GM23338 (cell line): ENCODE measurements at regions not wholly inside any gene's neighbourhood (a gene's known extent, or its start where the extent isn't known, plus 50 kb on each side); places are given as distances from the start of the nearest gene placed in this dataset.

Experiments
- ATAC-seq: fragments of 200-7000 bp; cut with Tn5 transposase; 3 replicates; pipeline ENCODE4 v1.9.1; 2020
- DNase-seq: peaks from one replicate; pipeline ENCODE4 v3.0.0-alpha.2; 2015; ENCODE audit warnings: low spot score
- H2AFZ ChIP-seq: fragments of 200-600 bp; sonication (generic); 2 replicates; pipeline ENCODE4 v1.8.0; 2016; ENCODE audit warnings: antibody characterized with exemption, mild to moderate bottlenecking, moderate library complexity
- H3F3A ChIP-seq: fragments of 200-600 bp; sonication (generic); replicated peaks from 2 replicates; pipeline ENCODE4 v1.8.0; 2017; ENCODE audit warnings: antibody characterized with exemption, mixed run types, low read depth
- H3K27ac ChIP-seq: fragments of 200-600 bp; sonication (generic); 2 replicates; pipeline ENCODE4 v1.6.1; 2016; ENCODE audit warnings: low read depth
- H3K27me3 ChIP-seq: fragments of 200-600 bp; sonication (generic); 2 replicates; pipeline ENCODE4 v1.8.0; 2016; ENCODE audit warnings: mild to moderate bottlenecking, mixed run types, moderate library complexity; ENCODE audit not compliant: insufficient read depth
- H3K36me3 ChIP-seq: fragments of 200-600 bp; sonication (generic); 2 replicates; pipeline ENCODE4 v1.8.0; 2016; ENCODE audit warnings: mild to moderate bottlenecking; ENCODE audit not compliant: insufficient read depth
- H3K4me1 ChIP-seq: fragments of 200-600 bp; sonication (generic); 2 replicates; pipeline ENCODE4 v1.8.0; 2016; ENCODE audit warnings: mild to moderate bottlenecking, moderate library complexity; ENCODE audit not compliant: insufficient read depth
- H3K4me2 ChIP-seq: fragments of 200-600 bp; sonication (generic); 2 replicates; pipeline ENCODE4 v1.7.1; 2017; ENCODE audit warnings: mixed run types
- H3K4me3 ChIP-seq: fragments of 200-600 bp; sonication (generic); 2 replicates; pipeline ENCODE4 v1.6.1; 2016; ENCODE audit warnings: mixed run types
- H3K79me2 ChIP-seq: fragments of 200-600 bp; sonication (generic); replicated peaks from 2 replicates; pipeline ENCODE4 v1.8.0; 2017; ENCODE audit warnings: mild to moderate bottlenecking; ENCODE audit not compliant: insufficient read depth
- H3K9me2 ChIP-seq: fragments of 200-600 bp; sonication (generic); 2 replicates; pipeline ENCODE4 v1.8.0; 2017; ENCODE audit not compliant: insufficient read depth
- H4K20me1 ChIP-seq: fragments of 200-600 bp; sonication (generic); replicated peaks from 2 replicates; pipeline ENCODE4 v1.8.0; 2017; ENCODE audit warnings: mild to moderate bottlenecking; ENCODE audit not compliant: insufficient read depth
- H3K27ac Mint-ChIP-seq: 2 replicates; pipeline ENCODE4 v1.8.0; 2020; ENCODE audit warnings: inconsistent platforms, mild to moderate bottlenecking, moderate library complexity, mixed read lengths
- H3K27me3 Mint-ChIP-seq: 3 replicates; pipeline ENCODE4 v1.8.0; 2022; ENCODE audit warnings: low read depth, mild to moderate bottlenecking, moderate library complexity, mixed read lengths, inconsistent platforms; ENCODE audit not compliant: insufficient read depth, poor library complexity
- H3K36me3 Mint-ChIP-seq: 3 replicates; pipeline ENCODE4 v1.8.0; 2021; ENCODE audit warnings: low read depth, mild to moderate bottlenecking, inconsistent platforms, moderate library complexity, mixed read lengths
- H3K4me1 Mint-ChIP-seq: 3 replicates; pipeline ENCODE4 v1.8.0; 2020; ENCODE audit warnings: mild to moderate bottlenecking, inconsistent platforms, mixed read lengths
- H3K4me3 Mint-ChIP-seq: 3 replicates; pipeline ENCODE4 v1.8.0; 2021; ENCODE audit warnings: moderate library complexity, mild to moderate bottlenecking, inconsistent platforms, mixed read lengths
- H3K9me3 Mint-ChIP-seq: 3 replicates; pipeline ENCODE4 v1.8.0; 2020; ENCODE audit warnings: moderate library complexity, mild to moderate bottlenecking, inconsistent platforms, mixed read lengths
- CREB1 ChIP-seq: fragments of 250-450 bp; sonication (Bioruptor Pico); IDR thresholded peaks from 2 replicates; pipeline ENCODE4 v1.5.0; 2020; ENCODE audit warnings: low read depth, mild to moderate bottlenecking, moderate library complexity
- CTCF ChIP-seq, 2 experiments: fragments of 200-600 bp in 1 of 2; sonication (generic) in 1 of 2; conservative IDR thresholded peaks; 2 replicates each; pipeline versions ENCODE4 v1.5.1 to v1.6.1; 2016 to 2017; ENCODE audit warnings: antibody characterized with exemption in 2 of 2, low read depth in 2 of 2, mild to moderate bottlenecking in 2 of 2, moderate library complexity in 1 of 2
- ETS1 ChIP-seq: IDR thresholded peaks from 2 replicates; pipeline ENCODE4 v1.6.1; 2016; ENCODE audit warnings: antibody characterized with exemption
- EZH2 ChIP-seq: fragments of 200-600 bp; sonication (generic); IDR thresholded peaks from one replicate; pipeline ENCODE4 v1.8.0; 2017; ENCODE audit warnings: antibody characterized with exemption, mild to moderate bottlenecking, low read depth; ENCODE audit not compliant: unreplicated experiment
- EZH2phosphoT487 ChIP-seq: fragments of 200-600 bp; sonication (generic); IDR thresholded peaks from one replicate; pipeline ENCODE4 v1.8.1; 2018; ENCODE audit warnings: antibody characterized with exemption; ENCODE audit not compliant: unreplicated experiment
- JUNB ChIP-seq: IDR thresholded peaks from one replicate; pipeline ENCODE4 v1.6.1; 2016; ENCODE audit warnings: antibody characterized with exemption; ENCODE audit not compliant: unreplicated experiment
- POLR2AphosphoS5 ChIP-seq: IDR thresholded peaks from 2 replicates; pipeline ENCODE4 v1.6.1; 2016; ENCODE audit warnings: antibody characterized with exemption, low read depth
- REST ChIP-seq: IDR thresholded peaks from one replicate; pipeline ENCODE4 v1.6.1; 2018; ENCODE audit warnings: antibody characterized with exemption; ENCODE audit not compliant: unreplicated experiment
- STAT1 ChIP-seq: IDR thresholded peaks from one replicate; pipeline ENCODE4 v1.6.1; 2016; ENCODE audit warnings: antibody characterized with exemption; ENCODE audit not compliant: unreplicated experiment
- ZNF331 ChIP-seq: fragments of 250-450 bp; sonication (Bioruptor Pico); IDR thresholded peaks from 2 replicates; pipeline ENCODE4 v1.5.0; 2020; ENCODE audit warnings: low read depth, mild to moderate bottlenecking, moderate library complexity

- H3K27me3 Mint-ChIP-seq, result no peaks in the 10 kb centered on the region
Observed at GRCh38 chr6:872570-873125, 179.7 kb upstream of the EXOC2 start.

More at GRCh38 chr6:872570-873125, 179.7 kb upstream of the EXOC2 start:
- no peaks in the 10 kb centered on the region for H3F3A ChIP-seq
- no peak overlapping the region for H3K4me3 ChIP-seq
- ATAC-seq (no peak), DNase-seq (no peak)
- no peak overlapping the region for H3K27ac Mint-ChIP-seq
- no peaks in the 10 kb centered on the region for H3K27me3 ChIP-seq
- no peak overlapping the region for H3K27ac ChIP-seq
- no peak overlapping the region for H3K4me2 ChIP-seq
- H2AFZ ChIP-seq, result no peak overlapping the region
- no peaks in the 10 kb centered on the region; the same call in 2 of the 3 replicates for H3K4me1 Mint-ChIP-seq
- H4K20me1 ChIP-seq, result no peaks in the 10 kb centered on the region
- no peaks in the 10 kb centered on the region for H3K9me3 Mint-ChIP-seq
- H3K4me1 ChIP-seq, result no peaks in the 10 kb centered on the region
- no peaks in the 10 kb centered on the region for H3K36me3 Mint-ChIP-seq
- H3K79me2 ChIP-seq, result no peaks in the 10 kb centered on the region
- no peak overlapping the region for H3K4me3 Mint-ChIP-seq
- H3K36me3 ChIP-seq, result no peaks in the 10 kb centered on the region
- H3K9me2 ChIP-seq, result no peaks in the 10 kb centered on the region; the same call in 1 of the 2 replicates
- TF ChIP-seq ETS1 (no peak), EZH2 (no peak), CTCF (conservative IDR thresholded peaks at IDR 0.05; ENCODE audit: low read depth in 2 of 2) (no peak), POLR2AphosphoS5 (no peak), STAT1 (no peak), JUNB (no peak), EZH2phosphoT487 (no peak), ZNF331 (CRISPR knock-in tag) (no peak), CREB1 (CRISPR knock-in tag) (no peak), REST (no peak)
